C4-2B (cell line): ENCODE measurements at regions not wholly inside any gene's neighbourhood (a gene's known extent, or its start where the extent isn't known, plus 50 kb on each side); places are given as distances from the start of the nearest gene placed in this dataset.
"Not testable (repeated sequence)": the region's sequence is repeated elsewhere in the genome, so short reads cannot be mapped to it uniquely, and the experiment has no call there.

ENCODE experiments used
- CTCF ChIP-seq: fragments of 450-650 bp; conservative IDR thresholded peaks from 2 replicates; pipeline ENCODE4 v1.5.1; 2017; ENCODE audit warnings: mild to moderate bottlenecking
- ZFX ChIP-seq: fragments of 450-650 bp; IDR thresholded peaks from 2 replicates; pipeline ENCODE4 v1.6.1; 2017

GRCh38 chr5:126058392-126058791, 364.8 kb upstream of the GRAMD2B start:
- not testable (repeated sequence) for TF ChIP-seq CTCF, ZFX
